Activated CD8-positive, alpha-beta memory T cell treated with anti-CD3 and anti-CD28 coated beads, Interleukin-2, amount 50 U/mL, for 24 hours (primary cell): ENCODE measurements at regions not wholly inside any gene's neighbourhood (a gene's known extent, or its start where the extent isn't known, plus 50 kb on each side); places are given as distances from the start of the nearest gene placed in this dataset.
"Not testable (repeated sequence)": the region's sequence is repeated elsewhere in the genome, so short reads cannot be mapped to it uniquely, and the experiment has no call there.

Experiments
- DNase-seq: peaks from one replicate; pipeline ENCODE4 v3.0.0-alpha.2; 2020; ENCODE audit errors: extremely low read depth

- DNase-seq: no peak
These were observed 721.9 kb downstream of the BRINP1 start for GRCh38 chr9:118647331-118647730.

DNA sequence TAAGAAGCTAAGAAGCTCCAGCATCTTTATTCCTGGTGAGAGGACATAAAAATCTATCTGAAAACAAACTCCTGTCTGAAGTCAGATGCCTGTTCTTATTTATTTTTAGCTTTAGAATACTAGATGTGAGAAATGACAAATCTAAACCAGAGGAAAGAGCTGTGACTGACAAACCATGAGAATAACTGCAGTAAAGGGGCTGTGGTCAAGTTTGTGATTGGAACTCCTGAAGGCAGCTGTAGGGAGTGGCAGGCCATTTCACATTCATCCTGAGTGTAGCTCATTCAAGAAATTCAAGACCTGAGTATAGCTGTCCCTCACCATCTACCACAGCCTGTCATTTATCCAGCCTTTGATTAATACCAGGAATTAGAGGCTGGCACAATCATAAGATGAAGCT lies 718.8 kb downstream of the BRINP1 start:
- no peak for DNase-seq

DNA sequence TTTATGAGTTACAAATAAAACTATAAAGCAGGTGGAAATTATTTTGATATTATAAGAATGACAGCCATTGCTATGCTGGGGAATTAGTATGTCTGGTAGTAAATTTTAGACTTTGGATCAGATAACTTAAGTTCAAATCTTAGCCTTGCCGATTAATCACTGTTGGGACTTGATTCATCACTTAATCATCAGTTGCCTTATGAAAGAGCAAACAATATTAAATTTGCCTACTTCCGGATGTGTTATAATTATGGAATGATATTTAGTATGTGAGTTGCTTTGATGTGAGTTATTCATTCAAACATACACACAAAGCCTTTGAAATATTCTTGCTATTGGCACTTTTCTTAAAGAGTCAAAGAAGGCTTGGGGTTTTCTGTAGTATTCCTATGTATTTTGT lies 717.7 kb downstream of the BRINP1 start:
- no peak for DNase-seq

DNA sequence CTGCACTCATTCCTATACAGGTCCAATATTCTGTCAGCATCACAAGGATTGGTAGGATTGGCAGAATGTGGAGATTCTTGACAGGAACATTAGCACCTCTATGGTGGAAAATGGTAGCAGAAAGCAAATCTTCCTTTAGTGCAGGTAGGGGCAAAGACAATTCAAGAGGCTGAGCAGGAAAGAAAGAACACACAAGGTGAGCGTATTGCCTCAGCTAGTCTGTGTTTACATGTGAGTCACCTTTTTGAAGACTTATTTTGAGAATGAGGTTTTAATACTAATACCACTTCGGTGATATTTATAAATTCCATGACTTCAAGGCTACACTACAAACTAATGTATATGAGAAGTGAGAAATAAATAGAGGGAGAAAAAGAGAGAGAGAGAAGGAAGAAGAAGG lies 717.0 kb downstream of the BRINP1 start:
- DNase-seq: no peak

DNA sequence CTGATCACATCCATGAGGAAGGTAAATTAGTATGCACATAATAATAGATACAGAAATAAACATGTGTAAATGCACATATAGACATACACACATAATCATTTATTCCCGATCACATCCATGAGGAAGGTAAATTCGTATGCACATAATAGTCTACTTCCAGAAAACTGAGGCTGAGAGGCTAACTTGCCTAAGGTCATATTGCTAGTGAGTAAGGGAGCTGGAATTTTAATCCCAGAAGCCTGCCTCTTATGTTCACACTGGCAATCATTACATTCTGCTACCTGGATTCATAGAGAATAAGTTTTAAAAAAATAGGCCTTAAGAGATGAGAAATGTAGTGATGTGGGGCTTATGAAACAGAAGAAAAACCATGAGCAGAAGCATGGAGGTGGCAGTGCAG lies 716.3 kb downstream of the BRINP1 start:
- DNase-seq: no peak

- DNase-seq: no peak
These were observed 710.2 kb downstream of the BRINP1 start for GRCh38 chr9:118659011-118659410.

GRCh38 chr9:118665226-118665919 lies 703.9 kb downstream of the BRINP1 start:
- DNase-seq: no peak

DNA sequence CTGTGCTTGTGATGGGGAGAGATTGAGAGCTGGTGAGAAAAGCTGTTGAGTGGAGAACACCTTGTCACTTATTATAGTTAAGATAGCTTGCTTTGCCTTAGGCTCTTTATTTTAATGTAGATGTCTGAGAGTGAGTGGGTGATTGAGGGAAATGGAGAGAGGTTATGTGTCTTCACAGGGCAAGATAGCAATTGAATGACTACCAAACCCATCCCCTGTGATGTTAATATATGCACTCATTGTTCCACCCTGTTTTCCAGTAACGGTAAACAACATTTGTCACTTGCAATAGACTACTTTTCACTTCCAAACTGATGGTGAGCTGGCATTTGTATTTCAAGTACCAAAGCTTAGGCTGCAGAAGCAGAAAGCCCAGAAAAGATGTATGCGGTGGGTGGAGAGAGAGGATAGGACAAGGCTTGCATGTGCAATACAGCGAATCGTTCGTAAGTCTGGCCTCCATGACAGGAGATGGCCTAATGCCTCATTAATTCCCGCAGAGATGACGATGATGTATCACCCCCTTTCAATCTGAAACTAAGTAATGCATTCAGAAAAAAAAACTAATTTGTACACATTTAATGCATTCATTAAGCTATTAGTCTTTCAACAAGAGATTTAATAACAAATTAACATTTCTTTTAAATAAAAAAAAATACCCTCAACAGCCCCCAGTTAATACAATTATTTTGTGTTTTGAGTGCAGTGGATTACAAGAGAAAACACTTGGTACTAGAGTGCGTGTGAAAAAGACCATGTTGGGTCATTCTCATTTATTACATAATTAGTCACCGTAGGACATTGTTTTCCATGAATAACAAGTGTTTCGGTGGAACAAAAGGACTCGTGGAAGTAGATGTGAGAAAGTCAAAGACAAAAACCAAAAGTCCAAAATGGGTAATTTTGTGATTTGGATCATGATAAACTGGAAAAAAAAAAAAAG lies 699.0 kb downstream of the BRINP1 start:
- DNase-seq: no peak

DNA sequence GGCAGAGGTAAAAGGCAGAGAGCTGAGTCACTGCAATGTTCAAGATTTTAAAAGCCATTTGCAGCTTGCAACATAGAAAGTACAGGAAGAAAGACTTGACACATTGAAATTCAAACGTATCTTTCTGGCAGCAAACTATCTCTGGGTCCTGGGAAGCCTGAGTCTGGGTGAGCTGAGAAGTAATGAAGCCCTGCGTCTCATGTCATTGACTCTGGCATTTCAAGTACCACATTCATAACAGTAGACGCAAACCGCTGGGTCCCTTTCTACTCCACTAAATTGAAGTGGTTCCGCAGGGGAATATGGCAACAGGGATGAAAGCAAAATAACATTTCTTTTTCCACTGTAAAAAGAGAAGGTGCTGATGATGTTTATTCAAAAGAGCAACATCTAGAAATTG lies 694.3 kb downstream of the BRINP1 start:
- DNase-seq: no peak

DNA sequence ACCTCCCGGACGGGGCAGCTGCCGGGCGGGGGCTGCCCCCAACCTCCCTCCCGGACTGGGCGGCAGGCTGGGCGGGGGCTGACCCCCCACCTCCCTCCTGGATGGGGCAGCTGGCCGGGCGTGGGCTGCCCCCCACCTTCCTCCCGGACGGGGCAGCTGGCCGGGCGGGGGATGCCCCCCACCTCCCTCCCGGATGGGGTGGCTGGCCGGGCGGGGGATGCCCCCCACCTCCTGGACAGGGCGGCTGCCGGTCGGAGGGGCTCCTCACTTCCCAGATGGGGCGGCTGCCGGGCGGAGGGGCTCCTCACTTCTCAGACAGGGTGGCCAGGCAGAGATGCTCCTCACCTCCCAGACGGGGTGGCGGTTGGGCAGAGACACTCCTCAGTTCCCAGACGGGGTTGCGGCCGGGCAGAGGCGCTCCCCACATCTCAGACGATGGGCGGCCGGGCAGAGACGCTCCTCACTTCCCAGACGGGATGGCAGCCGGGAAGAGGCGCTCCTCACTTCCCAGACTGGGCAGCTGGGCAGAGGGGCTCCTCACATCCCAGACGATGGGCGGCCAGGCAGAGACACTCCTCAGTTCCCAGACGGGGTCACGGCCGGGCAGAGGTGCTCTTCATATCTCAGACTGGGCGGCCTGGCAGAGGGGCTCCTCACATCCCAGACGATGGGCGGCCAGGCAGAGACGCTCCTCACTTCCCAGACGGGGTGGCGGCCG lies 691.1 kb downstream of the BRINP1 start:
- DNase-seq: not testable (repeated sequence)

- no peak for DNase-seq
These were observed 682.3 kb downstream of the BRINP1 start for GRCh38 chr9:118686959-118687358.

DNA sequence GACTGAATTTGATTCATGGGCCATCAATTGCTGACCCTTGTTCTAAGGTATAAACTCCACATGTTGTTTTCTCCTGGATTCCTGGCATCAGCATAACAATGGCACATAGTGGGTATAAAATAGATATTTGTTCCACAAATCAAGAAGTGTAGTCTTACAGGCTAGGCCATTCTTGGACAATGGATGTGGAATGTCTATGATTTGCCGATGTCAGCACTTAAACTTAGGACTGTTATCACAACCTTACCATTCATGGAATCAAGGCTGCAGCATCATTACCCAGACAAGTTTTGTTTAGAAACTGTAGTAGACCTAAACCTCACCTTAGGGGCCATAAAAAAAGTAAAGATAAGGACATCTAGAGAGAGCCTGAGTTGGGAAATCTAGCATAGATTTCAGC lies 680.0 kb downstream of the BRINP1 start:
- DNase-seq: no peak

- DNase-seq: no peak
These were observed 676.6 kb downstream of the BRINP1 start for GRCh38 chr9:118692613-118693012.

DNA sequence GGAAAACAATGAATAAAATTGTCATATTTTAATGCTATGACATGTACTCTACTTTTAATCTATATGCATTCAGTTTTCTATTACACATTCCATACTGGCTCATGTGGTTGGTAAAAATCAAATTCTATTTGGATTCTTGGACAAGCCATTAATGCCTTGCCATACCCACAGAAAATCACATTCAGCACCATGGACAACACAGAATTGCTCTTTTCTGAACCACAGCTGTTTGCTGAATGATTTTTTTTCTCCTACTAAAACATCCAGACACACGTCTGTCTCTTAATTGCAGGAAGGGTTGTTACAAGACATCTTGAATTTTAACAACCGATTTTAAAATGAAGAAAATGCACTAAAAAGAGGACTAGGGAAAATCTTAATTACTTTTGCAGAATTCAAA lies 675.6 kb downstream of the BRINP1 start:
- DNase-seq: no peak

DNA sequence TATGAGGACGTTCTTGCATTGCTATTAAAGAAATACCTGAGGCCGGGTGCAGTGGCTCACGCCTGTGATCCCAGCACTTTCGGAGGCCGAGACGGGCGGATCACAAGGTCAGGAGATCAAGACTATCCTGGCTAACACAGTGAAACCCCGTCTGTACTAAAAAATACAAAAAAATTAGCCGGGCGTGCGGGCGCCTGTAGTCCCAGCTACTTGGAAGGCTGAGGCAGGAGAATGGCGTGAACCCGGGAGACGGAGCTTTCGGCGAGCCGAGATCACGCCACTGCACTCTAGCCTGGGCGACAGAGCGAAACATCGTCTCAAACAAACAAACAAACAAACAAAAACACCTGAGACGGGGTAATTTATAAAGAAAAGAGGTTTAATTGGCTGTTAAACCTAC lies 674.0 kb downstream of the BRINP1 start:
- not testable (repeated sequence) for DNase-seq

- no peak for DNase-seq
These were observed 667.2 kb downstream of the BRINP1 start for GRCh38 chr9:118701985-118702384.

- DNase-seq: no peak
These were observed 657.4 kb downstream of the BRINP1 start for GRCh38 chr9:118711843-118712242.

GRCh38 chr9:118721276-118721675 lies 648.0 kb downstream of the BRINP1 start:
- DNase-seq: no peak

DNA sequence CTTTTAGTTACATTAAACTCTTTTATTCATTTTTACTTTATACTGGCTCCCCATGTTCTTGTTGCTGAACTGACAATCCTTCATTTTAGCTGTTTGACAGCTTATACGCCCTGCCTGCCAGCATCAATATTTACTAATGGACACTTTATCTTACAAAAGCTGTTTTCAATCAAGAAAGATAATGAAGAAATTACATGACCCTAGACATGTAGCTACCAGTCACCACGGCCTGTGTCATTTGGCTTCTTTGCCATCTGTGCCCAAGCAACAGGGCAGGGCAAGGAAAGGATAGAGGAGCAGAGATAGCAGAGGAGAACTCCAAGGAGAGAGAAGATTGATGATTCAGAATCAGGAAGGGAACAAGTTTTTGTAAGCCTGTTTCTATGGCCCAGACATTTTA lies 647.3 kb downstream of the BRINP1 start:
- no peak for DNase-seq

DNA sequence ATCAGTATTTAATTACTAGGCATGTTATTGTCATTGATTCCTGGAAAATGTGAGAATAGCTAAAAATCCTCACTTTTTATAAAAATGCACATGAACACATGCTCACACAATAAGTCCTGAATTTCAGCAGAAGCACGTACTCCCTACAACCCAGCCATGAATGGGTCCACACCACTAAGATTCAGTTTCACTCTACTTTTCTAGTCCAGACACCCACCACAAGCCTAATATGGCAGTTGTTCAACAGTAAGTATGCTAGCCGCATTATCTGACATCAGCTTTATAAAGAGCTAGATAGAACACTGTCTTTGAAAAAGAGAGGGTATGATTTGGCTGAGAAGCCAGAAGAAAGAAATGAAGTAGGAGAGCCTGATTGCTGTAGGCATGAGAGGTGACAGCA lies 639.3 kb downstream of the BRINP1 start:
- no peak for DNase-seq

- no peak for DNase-seq
These were observed 636.2 kb downstream of the BRINP1 start for GRCh38 chr9:118732998-118733397.

- DNase-seq: no peak
These were observed 634.5 kb downstream of the BRINP1 start for GRCh38 chr9:118734696-118735095.

- DNase-seq: no peak
These were observed 632.8 kb downstream of the BRINP1 start for GRCh38 chr9:118736406-118736805.
